RPMI7951 (cell line): ENCODE measurements at regions not wholly inside any gene's neighbourhood (a gene's known extent, or its start where the extent isn't known, plus 50 kb on each side); places are given as distances from the start of the nearest gene placed in this dataset.

Experiments
- DNase-seq: peaks from one replicate; pipeline ENCODE4 v3.0.0-alpha.2; 2012; ENCODE audit warnings: low read depth

- peak; percentile 31 for DNase-seq
These were observed 201.1 kb downstream of the TENT4A start for GRCh38 chr5:6914347-6914746.

GRCh38 chr5:6915574-6915973 lies 202.3 kb downstream of the TENT4A start:
- DNase-seq, result no peak

GRCh38 chr5:6918255-6918654 lies 205.0 kb downstream of the TENT4A start:
- DNase-seq, result no peak

GRCh38 chr5:6920628-6921256 lies 207.5 kb downstream of the TENT4A start:
- no peak for DNase-seq

- no peak for DNase-seq
These were observed 213.3 kb downstream of the TENT4A start for GRCh38 chr5:6926491-6927038.

- DNase-seq, result no peak
These were observed 222.8 kb downstream of the TENT4A start for GRCh38 chr5:6936031-6936430.

- DNase-seq, result no peak
These were observed 224.4 kb downstream of the TENT4A start for GRCh38 chr5:6937677-6938076.

- DNase-seq, result no peak
These were observed 228.4 kb downstream of the TENT4A start for GRCh38 chr5:6941631-6942030.

GRCh38 chr5:6943197-6944112 lies 230.2 kb downstream of the TENT4A start:
- DNase-seq, result peak; percentile 54

- DNase-seq, result no peak
These were observed 235.3 kb downstream of the TENT4A start for GRCh38 chr5:6948562-6948961.

- peak; percentile 75 for DNase-seq
These were observed 236.0 kb downstream of the TENT4A start for GRCh38 chr5:6949230-6949629.

- DNase-seq, result peak; percentile 57
These were observed 237.0 kb downstream of the TENT4A start for GRCh38 chr5:6950250-6950649.

- peak; percentile 22 for DNase-seq
These were observed 237.6 kb downstream of the TENT4A start for GRCh38 chr5:6950860-6951259.

- DNase-seq, result no peak
These were observed 247.9 kb downstream of the TENT4A start for GRCh38 chr5:6961123-6961522.

GRCh38 chr5:6961837-6962635 lies 248.8 kb downstream of the TENT4A start:
- DNase-seq, result peak; percentile 17

- no peak for DNase-seq
These were observed 263.7 kb downstream of the TENT4A start for GRCh38 chr5:6976971-6977370.

GRCh38 chr5:6979061-6979460 lies 265.8 kb downstream of the TENT4A start:
- no peak for DNase-seq

- no peak for DNase-seq
These were observed 276.0 kb downstream of the TENT4A start for GRCh38 chr5:6989230-6989629.

- no peak for DNase-seq
These were observed 280.9 kb downstream of the TENT4A start for GRCh38 chr5:6994097-6994496.

- no peak for DNase-seq
These were observed 281.9 kb downstream of the TENT4A start for GRCh38 chr5:6995115-6995514.

GRCh38 chr5:7000310-7000709 lies 287.1 kb downstream of the TENT4A start:
- no peak for DNase-seq

- DNase-seq, result no peak
These were observed 297.4 kb downstream of the TENT4A start for GRCh38 chr5:7010591-7010990.
